H1 (cell line): ENCODE measurements at regions not wholly inside any gene's neighbourhood (a gene's known extent, or its start where the extent isn't known, plus 50 kb on each side); places are given as distances from the start of the nearest gene placed in this dataset.

Experiments used
- GABPA ChIP-seq: IDR thresholded peaks from 2 replicates; pipeline ENCODE4 v1.6.1; 2011; ENCODE audit warnings: mild to moderate bottlenecking, low read length, moderate library complexity, borderline replicate concordance; ENCODE audit not compliant: insufficient read depth
- POLR2A ChIP-seq, 2 experiments: IDR thresholded peaks; 1 replicate in 1 of 2; 2 replicates in 1 of 2; pipeline ENCODE4 v1.6.1; 2011; ENCODE audit warnings: low read depth in 2 of 2, low read length in 2 of 2, mild to moderate bottlenecking in 2 of 2; ENCODE audit errors: control extremely low read depth in 1 of 2
- POLR2AphosphoS5 ChIP-seq: IDR thresholded peaks from 2 replicates; pipeline ENCODE4 v1.6.1; 2011; ENCODE audit warnings: low read depth, low read length
- TF ChIP-seq, protein P1 (sequence below): IDR thresholded peaks from 2 replicates; pipeline ENCODE4 v1.6.1; 2012; ENCODE audit warnings: inconsistent platforms

DNA sequence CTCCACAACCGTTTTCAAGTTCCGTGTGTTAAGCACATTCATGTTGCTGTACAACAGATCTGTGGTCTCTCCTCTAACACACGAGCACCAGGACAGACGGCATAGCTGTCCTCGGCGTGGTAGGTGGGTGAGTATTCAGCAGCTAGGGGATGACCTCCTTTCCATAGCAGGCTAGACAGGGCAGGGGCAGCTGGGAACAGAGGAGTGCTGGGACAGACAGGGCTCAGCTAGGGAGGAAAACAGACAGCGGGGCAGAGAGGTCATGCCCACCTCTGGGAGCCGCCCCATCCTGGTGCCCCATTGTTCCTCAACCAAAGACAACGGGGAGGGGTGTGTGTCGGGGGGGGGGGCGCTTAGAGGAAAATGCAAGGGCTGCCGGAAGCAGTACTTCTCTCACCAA, 271.5 kb upstream of the FOXQ1 start:
- TF ChIP-seq, protein P1, sequence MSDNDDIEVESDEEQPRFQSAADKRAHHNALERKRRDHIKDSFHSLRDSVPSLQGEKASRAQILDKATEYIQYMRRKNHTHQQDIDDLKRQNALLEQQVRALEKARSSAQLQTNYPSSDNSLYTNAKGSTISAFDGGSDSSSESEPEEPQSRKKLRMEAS: no peak
- no peak for TF ChIP-seq POLR2A (IDR thresholded peaks at IDR 0.05; ENCODE audit: control extremely low read depth in 1 of 2, low read depth in 2 of 2, low read length in 2 of 2)
- no peak for TF ChIP-seq POLR2AphosphoS5
- no peak for TF ChIP-seq GABPA
